Fibroblast of skin of right quadriceps (primary cell): ENCODE measurements at regions not wholly inside any gene's neighbourhood (a gene's known extent, or its start where the extent isn't known, plus 50 kb on each side); places are given as distances from the start of the nearest gene placed in this dataset.

Source experiments
- DNase-seq: peaks from one replicate; pipeline ENCODE4 v3.0.0-alpha.2; 2013

- no peak for DNase-seq
Measured at GRCh38 chr5:121221483-121221882, 630.2 kb upstream of the FTMT start.

DNA sequence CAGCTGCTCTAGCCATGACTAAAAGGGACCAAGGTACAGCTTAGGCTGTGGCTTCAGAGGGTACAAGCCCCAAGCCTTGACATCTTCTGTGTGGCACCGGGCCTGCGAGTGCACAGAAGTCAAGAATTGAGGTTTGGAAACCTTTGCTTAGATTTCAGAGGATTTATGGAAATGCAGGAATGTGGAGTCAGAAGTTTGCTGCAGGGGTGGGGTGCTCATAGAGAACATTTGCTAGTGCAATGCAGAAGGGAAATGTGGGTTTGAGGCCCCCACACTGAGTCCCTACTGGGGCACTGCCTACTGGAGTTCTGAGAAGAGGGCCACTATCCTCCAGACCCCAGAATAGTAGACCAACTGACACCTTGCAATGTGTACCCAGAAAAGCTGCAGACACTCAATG is 624.9 kb upstream of the FTMT start:
- no peak for DNase-seq

DNA sequence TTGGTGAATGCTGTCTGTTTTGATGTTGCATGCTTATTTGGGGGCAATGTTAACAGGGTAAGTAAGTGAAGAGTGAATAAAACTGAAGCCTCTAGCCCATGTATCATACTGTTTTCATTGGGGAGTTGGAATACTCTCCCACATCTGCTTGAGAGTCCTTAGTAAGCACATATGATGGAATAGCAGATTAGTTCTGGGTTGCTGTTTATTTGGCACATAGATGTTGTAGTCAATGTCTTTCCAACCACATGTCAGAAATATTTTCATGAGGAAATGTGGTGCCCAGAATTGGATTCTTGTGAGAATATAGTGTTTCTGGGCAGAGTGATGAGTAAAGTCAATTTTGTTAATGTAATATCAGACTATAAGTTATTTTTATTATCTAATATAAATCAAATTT is 611.7 kb upstream of the FTMT start:
- DNase-seq: no peak

- DNase-seq: no peak
Measured at GRCh38 chr5:121246971-121247370, 604.7 kb upstream of the FTMT start.

- DNase-seq: no peak
Measured at GRCh38 chr5:121251954-121252353, 599.7 kb upstream of the FTMT start.

DNA sequence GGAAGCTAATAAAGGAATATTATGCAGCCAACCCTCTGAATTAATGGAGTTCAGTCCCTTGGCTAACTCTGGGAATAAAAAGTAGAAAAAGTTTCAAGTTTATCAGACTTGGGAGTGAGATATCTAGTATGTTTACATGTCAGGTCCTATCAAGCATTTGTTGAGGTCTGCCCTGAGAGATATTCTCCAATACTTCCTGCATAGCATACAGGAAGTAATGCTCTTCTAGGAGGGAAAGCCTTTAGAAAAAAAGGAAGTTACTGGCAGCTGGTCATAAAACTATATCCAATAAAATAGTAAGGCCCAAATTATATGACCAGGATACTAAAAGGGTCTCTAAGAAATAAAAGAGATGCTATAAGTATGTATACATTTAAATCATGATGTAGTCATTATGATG is 594.1 kb upstream of the FTMT start:
- DNase-seq: no peak

GRCh38 chr5:121263456-121263855 is 588.2 kb upstream of the FTMT start:
- no peak for DNase-seq

DNA sequence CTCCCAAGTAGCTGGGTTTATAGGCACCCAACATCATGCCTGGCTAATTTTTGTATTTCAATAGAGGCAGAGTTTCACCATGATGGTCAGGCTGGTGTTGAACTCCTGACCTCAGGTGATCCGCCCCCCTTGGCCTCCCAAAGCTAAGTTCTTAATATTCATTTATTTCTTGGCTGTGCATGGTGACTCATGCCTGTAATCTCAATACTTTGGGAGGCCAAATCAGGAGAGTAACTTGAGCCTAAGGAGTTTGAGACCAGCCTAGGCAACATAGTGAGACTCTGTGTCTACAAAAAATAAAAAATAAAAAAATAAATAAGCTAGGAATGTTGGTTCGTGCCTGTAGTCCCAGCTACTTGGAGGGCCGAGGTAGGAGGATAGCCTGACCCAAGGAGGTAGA is 587.1 kb upstream of the FTMT start:
- DNase-seq: no peak

DNA sequence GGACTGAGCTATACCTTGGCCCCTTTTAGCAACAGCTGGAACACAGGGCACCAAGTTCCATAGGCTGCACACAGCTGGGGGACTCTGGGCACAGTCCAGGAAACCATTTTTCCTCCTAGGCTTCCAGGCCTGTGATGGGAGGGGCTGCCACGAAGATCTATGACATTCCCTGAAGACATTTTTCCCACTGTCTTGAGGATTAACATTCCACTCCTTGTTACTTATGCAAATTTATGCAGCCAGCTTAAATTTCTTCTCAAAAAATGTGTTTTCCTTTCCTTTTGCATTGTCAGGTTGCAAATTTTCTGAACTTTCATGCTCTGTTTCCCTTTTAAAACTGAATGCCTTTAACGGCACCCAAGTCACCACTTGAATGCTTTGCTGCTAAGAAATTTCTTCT is 580.1 kb upstream of the FTMT start:
- DNase-seq: no peak

DNA sequence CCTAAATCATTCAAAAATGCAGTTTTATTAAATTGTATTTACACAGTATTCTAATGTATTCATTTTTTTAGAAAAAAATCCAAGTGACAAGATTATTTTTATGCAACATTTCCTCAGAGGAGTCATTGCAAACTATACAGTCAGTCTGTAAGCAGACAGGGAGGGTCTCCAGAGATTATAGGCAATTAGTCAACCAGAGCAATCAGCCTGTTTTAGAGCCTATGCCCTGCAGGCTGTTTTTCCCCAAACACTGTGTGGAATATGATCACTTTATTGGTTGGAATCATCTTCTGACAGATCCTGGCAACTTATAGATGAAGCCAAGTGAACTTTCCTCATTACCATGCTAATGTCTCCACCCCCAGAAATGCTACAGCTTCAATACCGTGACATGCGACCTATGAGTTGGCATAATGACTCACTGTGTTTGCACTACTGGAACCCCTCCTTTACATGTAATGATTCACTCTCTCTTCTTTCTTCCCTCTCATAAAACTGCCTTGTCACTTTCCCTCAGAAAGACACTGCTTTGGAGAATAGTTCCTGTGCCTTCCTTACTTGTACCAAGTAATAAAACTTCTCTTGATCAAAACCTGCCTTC is 577.7 kb upstream of the FTMT start:
- DNase-seq: peak; percentile 91

GRCh38 chr5:121279801-121280200 is 571.9 kb upstream of the FTMT start:
- DNase-seq: no peak

- DNase-seq: peak; percentile 66
Measured at GRCh38 chr5:121285801-121286521, 565.7 kb upstream of the FTMT start.

DNA sequence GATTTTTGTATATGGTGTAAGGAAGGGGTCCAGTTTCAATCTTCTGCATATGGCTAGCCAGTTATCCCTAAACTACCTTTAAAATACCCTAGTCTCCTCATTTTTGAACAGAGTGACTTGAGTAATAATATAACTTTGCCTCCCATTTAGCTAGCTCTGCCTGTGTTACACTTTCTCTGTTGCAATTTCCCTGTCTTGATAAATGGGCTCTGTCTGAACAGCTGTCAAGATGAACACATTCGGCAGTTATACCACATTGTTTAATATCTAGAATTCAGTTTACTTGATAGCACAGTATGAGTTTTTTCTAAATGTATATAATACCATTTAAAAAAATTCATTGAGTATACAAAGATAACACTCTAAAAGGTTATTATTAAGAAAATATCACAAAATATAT is 562.9 kb upstream of the FTMT start:
- no peak for DNase-seq

DNA sequence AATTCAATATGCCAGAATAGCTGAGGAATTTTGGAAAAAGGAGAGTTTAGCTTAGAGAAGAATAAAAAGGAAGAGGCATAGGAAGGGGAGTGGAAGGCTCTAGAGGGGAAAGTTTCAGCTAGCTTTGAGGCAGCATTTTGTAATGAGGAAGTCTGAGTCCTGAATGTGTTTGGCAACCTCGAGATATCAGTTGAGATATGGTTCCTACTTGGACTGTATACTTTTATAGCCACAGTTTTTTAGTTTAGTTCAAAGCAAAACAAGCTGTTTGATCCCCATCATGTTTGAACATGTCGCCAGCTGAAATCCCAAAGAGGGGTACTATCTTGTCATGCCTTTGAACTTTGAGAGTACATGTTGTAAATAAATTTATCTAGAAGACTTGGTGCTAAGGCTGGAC is 559.0 kb upstream of the FTMT start:
- DNase-seq: no peak

GRCh38 chr5:121296356-121296755 is 555.3 kb upstream of the FTMT start:
- no peak for DNase-seq

GRCh38 chr5:121299153-121299552 is 552.5 kb upstream of the FTMT start:
- DNase-seq: no peak

GRCh38 chr5:121304838-121305237 is 546.8 kb upstream of the FTMT start:
- no peak for DNase-seq

- no peak for DNase-seq
Measured at GRCh38 chr5:121313886-121314285, 537.8 kb upstream of the FTMT start.

GRCh38 chr5:121315786-121316185 is 535.9 kb upstream of the FTMT start:
- DNase-seq: no peak

DNA sequence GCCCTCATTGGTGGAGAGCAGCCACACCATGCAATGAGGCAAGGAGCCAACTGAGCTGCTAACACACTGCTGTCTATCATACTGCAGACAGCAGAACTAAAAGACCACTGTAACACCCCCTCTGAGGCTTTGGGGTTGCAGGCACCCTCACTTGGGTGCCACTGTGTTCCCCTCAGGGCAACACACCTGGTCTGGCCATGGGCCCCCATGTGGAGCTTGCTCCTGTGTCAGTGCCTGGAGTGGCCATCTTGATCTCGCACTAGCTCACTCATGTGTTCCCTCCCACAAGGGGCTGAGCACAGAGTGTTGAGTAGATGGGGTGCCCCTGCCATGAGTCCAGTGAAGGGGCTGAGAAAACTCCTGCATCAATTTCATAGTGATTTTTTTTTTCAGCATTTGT is 532.4 kb upstream of the FTMT start:
- no peak for DNase-seq

- DNase-seq: peak; percentile 7
Measured at GRCh38 chr5:121325930-121326329, 525.8 kb upstream of the FTMT start.

DNA sequence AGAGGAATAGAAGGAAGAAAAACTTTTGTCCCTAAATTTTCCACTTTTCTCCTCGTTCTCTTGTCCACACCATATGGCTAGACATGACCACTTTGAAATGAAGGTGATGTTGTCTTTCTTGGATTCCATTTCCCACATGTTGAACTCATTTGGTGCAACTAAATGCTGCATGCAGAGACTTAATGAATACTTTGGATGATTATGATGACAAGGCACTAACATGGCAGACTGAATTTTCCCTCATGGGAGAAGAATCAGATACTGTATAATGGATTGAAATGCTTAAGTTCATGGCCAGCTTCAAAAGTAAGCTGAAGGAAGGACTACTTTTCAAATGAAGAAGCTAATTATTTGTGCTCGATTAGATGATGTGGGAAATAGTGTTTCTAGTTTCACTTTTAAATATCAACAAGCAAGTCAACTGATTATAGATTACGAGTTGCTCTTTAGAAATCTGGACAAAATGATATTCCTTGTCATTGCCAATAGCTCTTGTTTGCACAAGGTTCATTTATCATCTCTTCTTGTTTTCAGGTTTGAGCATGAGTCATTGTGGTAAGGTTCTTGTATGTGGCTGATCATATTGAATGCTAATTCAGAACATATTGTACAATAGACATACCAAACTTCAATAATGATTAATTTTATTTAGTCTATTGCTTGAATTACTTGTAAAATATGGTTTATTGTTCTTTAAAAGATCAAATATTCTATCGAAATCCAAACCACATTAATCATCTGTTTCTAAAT is 501.3 kb upstream of the FTMT start:
- peak; percentile 69 for DNase-seq

DNA sequence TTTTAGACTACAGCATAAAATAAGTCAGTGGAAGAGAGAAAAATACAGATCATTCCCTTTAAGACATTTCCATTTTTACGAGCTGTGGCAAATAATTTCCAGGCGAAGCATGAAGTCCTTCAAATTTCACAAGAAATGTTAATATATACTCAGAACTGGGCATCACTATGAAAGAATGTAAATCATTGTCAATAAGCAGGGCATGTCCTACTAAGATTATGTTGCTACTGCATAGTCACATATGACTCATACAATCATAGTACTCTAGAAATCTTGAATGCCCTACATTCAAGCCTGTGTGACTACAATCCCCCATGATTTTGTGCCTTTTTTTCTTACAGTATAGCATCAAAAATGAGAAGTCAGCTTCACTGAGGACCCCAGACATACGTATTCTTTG is 485.2 kb upstream of the FTMT start:
- peak; percentile 61 for DNase-seq

DNA sequence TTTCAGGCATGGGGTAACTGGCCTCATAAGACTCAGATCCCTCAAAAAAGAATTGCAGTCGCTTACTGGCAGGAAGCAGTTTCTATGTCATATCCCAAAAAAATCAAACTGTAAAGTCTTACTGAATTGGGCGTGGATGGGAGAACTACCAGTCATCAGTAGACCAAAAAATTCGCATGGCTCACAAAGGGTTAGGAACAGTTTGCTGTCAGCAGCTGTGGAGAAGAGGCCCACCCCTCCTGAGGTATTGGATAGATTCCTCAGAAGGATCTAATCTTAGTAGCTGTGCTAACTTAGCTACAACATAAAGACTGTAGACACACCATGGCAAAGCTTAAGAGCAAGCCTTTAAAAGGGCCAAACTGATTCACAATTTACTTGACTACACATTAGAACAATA is 478.3 kb upstream of the FTMT start:
- DNase-seq: no peak
